CD14-positive monocyte (primary cell): ENCODE measurements at regions not wholly inside any gene's neighbourhood (a gene's known extent, or its start where the extent isn't known, plus 50 kb on each side); places are given as distances from the start of the nearest gene placed in this dataset.

Experiments used
- DNase-seq, 3 donors: peaks; one replicate each; pipeline ENCODE4 v3.0.0-alpha.2; 2011 to 2022
- H2AFZ ChIP-seq: 2 replicates; pipeline ENCODE4 v1.6.0; 2012; ENCODE audit warnings: mild to moderate bottlenecking, low read depth, low read length, inconsistent platforms; ENCODE audit not compliant: insufficient read depth, poor library complexity, severe bottlenecking
- H3K27ac ChIP-seq, 2 donors: 1 replicate in 1 of 2; 2 replicates in 1 of 2; pipeline ENCODE4 v1.5.1; 2012 to 2013; ENCODE audit warnings: low read length in 2 of 2, control low read depth in 1 of 2, inconsistent platforms in 1 of 2, low read depth in 1 of 2, mild to moderate bottlenecking in 1 of 2
- H3K27me3 ChIP-seq, 2 donors: one replicate each; pipeline versions ENCODE4 v1.6.0 to v1.6.1; 2011 to 2013; ENCODE audit warnings: low read length in 2 of 2; ENCODE audit not compliant: control insufficient read depth in 2 of 2, insufficient read depth in 2 of 2
- H3K36me3 ChIP-seq, 2 donors: replicated peaks in 1 of 2; 1 replicate in 1 of 2; 2 replicates in 1 of 2; pipeline versions ENCODE4 v1.5.1 to v1.6.1; 2012 to 2013; ENCODE audit warnings: low read length in 2 of 2, control low read depth in 1 of 2, inconsistent platforms in 1 of 2, mild to moderate bottlenecking in 1 of 2; ENCODE audit not compliant: insufficient read depth in 2 of 2, control insufficient read depth in 1 of 2
- H3K4me1 ChIP-seq, 2 donors: 1 replicate in 1 of 2; 2 replicates in 1 of 2; pipeline versions ENCODE4 v1.5.1 to v1.6.1; 2012 to 2013; ENCODE audit warnings: low read length in 2 of 2, control low read depth in 1 of 2, inconsistent platforms in 1 of 2, mild to moderate bottlenecking in 1 of 2, moderate library complexity in 1 of 2; ENCODE audit not compliant: insufficient read depth in 2 of 2, control insufficient read depth in 1 of 2
- H3K4me2 ChIP-seq: replicated peaks from 2 replicates; pipeline ENCODE3; 2012; ENCODE audit warnings: low read length, moderate library complexity, mild to moderate bottlenecking; ENCODE audit not compliant: poor library complexity, severe bottlenecking; ENCODE audit errors: extremely low read depth
- H3K4me3 ChIP-seq, 3 experiments: fragments of 200-600 bp in 1 of 3; sonication (generic) in 1 of 3; replicated peaks in 1 of 3; 1 replicate in 2 of 3; 2 replicates in 1 of 3; pipeline ENCODE4 v1.5.1; 2011 to 2013; ENCODE audit warnings: low read length in 3 of 3, mild to moderate bottlenecking in 3 of 3, control low read depth in 2 of 3, low read depth in 2 of 3, inconsistent platforms in 1 of 3, moderate library complexity in 1 of 3
- H3K79me2 ChIP-seq: 2 replicates; pipeline ENCODE4 v1.6.0; 2012; ENCODE audit warnings: mild to moderate bottlenecking, control low read depth, inconsistent platforms, low read length, moderate library complexity; ENCODE audit not compliant: insufficient read depth
- H3K9ac ChIP-seq: 2 replicates; pipeline ENCODE4 v1.6.0; 2017; ENCODE audit warnings: low read length, mild to moderate bottlenecking; ENCODE audit not compliant: insufficient read depth, poor library complexity, severe bottlenecking
- H3K9me3 ChIP-seq, 2 donors: replicated peaks in 1 of 2; 1 replicate in 1 of 2; 2 replicates in 1 of 2; pipeline versions ENCODE4 v1.5.1 to v1.6.1; 2012 to 2013; ENCODE audit warnings: low read length in 2 of 2, control low read depth in 1 of 2; ENCODE audit not compliant: control insufficient read depth in 1 of 2, insufficient read depth in 1 of 2
- H4K20me1 ChIP-seq: 2 replicates; pipeline ENCODE4 v1.6.0; 2012; ENCODE audit warnings: mild to moderate bottlenecking, low read length, control low read depth, moderate library complexity; ENCODE audit not compliant: insufficient read depth
- H3K27ac Mint-ChIP-seq, 7 donors: one replicate each; pipeline ENCODE4 v1.8.0; 2020; ENCODE audit warnings: mild to moderate bottlenecking in 7 of 7, mixed read lengths in 7 of 7, moderate library complexity in 6 of 7, inconsistent platforms in 2 of 7
- H3K27me3 Mint-ChIP-seq, 3 donors: one replicate each; pipeline ENCODE4 v1.8.0; 2021 to 2022; ENCODE audit warnings: low read depth in 3 of 3, mild to moderate bottlenecking in 3 of 3, mixed read lengths in 3 of 3, moderate library complexity in 3 of 3, inconsistent platforms in 1 of 3
- H3K36me3 Mint-ChIP-seq, 2 donors: one replicate each; pipeline ENCODE4 v1.8.0; 2020; ENCODE audit warnings: mixed read lengths in 2 of 2, inconsistent platforms in 1 of 2, mild to moderate bottlenecking in 1 of 2
- H3K4me1 Mint-ChIP-seq: one replicate; pipeline ENCODE4 v1.8.0; 2020; ENCODE audit warnings: mild to moderate bottlenecking, mixed read lengths
- H3K4me3 Mint-ChIP-seq, 2 donors: one replicate each; pipeline ENCODE4 v1.8.0; 2020; ENCODE audit warnings: mild to moderate bottlenecking in 2 of 2, mixed read lengths in 2 of 2, moderate library complexity in 1 of 2
- H3K9me3 Mint-ChIP-seq, 7 donors: one replicate each; pipeline ENCODE4 v1.8.0; 2020 to 2022; ENCODE audit warnings: mixed read lengths in 7 of 7, mild to moderate bottlenecking in 6 of 7, moderate library complexity in 6 of 7, inconsistent platforms in 2 of 7
- WGBS: methylation state at CpG from one replicate; pipeline ENCODE4 v1.1.5; 2013; ENCODE audit warnings: missing lambda C conversion rate; ENCODE audit not compliant: insufficient coverage; 5-methylcytosine and 5-hydroxymethylcytosine counted together
- intact Hi-C, 2 donors: fragments of 100-400 bp; cut with micrococcal nuclease; formaldehyde crosslinking; loops; one replicate each; pipeline versions ENCODE4 v1.15.0 to v1.15.1; 2023
- TF ChIP-seq, protein P1 (sequence below): fragments of 200-600 bp; IDR thresholded peaks from one replicate; pipeline ENCODE4 v1.8.0; 2022; ENCODE audit warnings: antibody characterized with exemption, mild to moderate bottlenecking

- Mint-ChIP-seq H3K4me3 (no peak overlapping the region), H3K4me1 (no peaks in the 10 kb centered on the region), H3K27ac (no peak overlapping the region), H3K9me3 (peaks cover 0 to 5% (median 2%) of the 10 kb centered on the region in 7 donors), H3K27me3 (peaks cover 0 to 6% (median 0%) of the 10 kb centered on the region in 3 donors), H3K36me3 (no peaks in the 10 kb centered on the region)
- Histone ChIP-seq H3K27me3 (no peaks in the 10 kb centered on the region), H3K9me3 (peaks cover 0 to 3% of the 10 kb centered on the region in 2 donors), H2AFZ (no peak overlapping the region), H3K4me2 (no peak overlapping the region), H3K9ac (no peak overlapping the region), H3K79me2 (no peaks in the 10 kb centered on the region), H3K4me1 (no peaks in the 10 kb centered on the region), H3K27ac (no peak overlapping the region), H3K36me3 (no peaks in the 10 kb centered on the region), H4K20me1 (no peaks in the 10 kb centered on the region), H3K4me3 (no peak overlapping the region)
- TF ChIP-seq, protein P1, sequence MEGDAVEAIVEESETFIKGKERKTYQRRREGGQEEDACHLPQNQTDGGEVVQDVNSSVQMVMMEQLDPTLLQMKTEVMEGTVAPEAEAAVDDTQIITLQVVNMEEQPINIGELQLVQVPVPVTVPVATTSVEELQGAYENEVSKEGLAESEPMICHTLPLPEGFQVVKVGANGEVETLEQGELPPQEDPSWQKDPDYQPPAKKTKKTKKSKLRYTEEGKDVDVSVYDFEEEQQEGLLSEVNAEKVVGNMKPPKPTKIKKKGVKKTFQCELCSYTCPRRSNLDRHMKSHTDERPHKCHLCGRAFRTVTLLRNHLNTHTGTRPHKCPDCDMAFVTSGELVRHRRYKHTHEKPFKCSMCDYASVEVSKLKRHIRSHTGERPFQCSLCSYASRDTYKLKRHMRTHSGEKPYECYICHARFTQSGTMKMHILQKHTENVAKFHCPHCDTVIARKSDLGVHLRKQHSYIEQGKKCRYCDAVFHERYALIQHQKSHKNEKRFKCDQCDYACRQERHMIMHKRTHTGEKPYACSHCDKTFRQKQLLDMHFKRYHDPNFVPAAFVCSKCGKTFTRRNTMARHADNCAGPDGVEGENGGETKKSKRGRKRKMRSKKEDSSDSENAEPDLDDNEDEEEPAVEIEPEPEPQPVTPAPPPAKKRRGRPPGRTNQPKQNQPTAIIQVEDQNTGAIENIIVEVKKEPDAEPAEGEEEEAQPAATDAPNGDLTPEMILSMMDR = no peak
- 89% methylated on average over 10 of the region's 15 CpGs for WGBS
- intact Hi-C loops = no loop called here
- no peak for DNase-seq
Observed at GRCh38 chr5:169416583-169417196, 115.8 kb upstream of the SLIT3 start.

GRCh38 chr5:169415948-169416347 lies 115.0 kb upstream of the SLIT3 start:
- Histone ChIP-seq H3K4me3 (no peak overlapping the region), H3K9me3 (peaks cover 0 to 3% of the 10 kb centered on the region in 2 donors), H3K27ac (no peak overlapping the region), H3K9ac (no peak overlapping the region), H3K36me3 (no peaks in the 10 kb centered on the region), H3K27me3 (no peaks in the 10 kb centered on the region), H3K79me2 (no peaks in the 10 kb centered on the region), H3K4me1 (no peaks in the 10 kb centered on the region), H2AFZ (no peak overlapping the region), H4K20me1 (no peaks in the 10 kb centered on the region), H3K4me2 (no peak overlapping the region)
- Mint-ChIP-seq H3K4me3 (no peak overlapping the region), H3K4me1 (no peaks in the 10 kb centered on the region), H3K27ac (no peak overlapping the region), H3K27me3 (peaks cover 0 to 6% (median 0%) of the 10 kb centered on the region in 3 donors), H3K9me3 (peaks cover 0 to 5% (median 2%) of the 10 kb centered on the region in 7 donors), H3K36me3 (no peaks in the 10 kb centered on the region)
- 77% methylated on average over 5 of the region's 5 CpGs for WGBS
- intact Hi-C loops = no loop called here
- TF ChIP-seq, protein P1 = no peak
- no peak for DNase-seq
